ENCODE measurements at regions not wholly inside any gene's neighbourhood (a gene's known extent, or its start where the extent isn't known, plus 50 kb on each side); places are given as distances from the start of the nearest gene placed in this dataset.

- H3K36me3 ChIP-seq (ENCODE audit: control insufficient read depth, insufficient read depth, low read length): no peaks in the 10 kb centered on the region
- H3K4me3 ChIP-seq (ENCODE audit: extremely low read depth, insufficient read depth, low read length, poor library complexity, severe bottlenecking): no peak overlapping the region
- 93 to 96% methylated on average over 15 of the region's 15 CpGs for WGBS, 2 experiments (ENCODE audit: insufficient coverage in 2 of 2)
- no peak overlapping the region for H3K27ac ChIP-seq (ENCODE audit: low read depth, low read length, severe bottlenecking)
- H3K9me3 ChIP-seq (ENCODE audit: control insufficient read depth, low read length): no peaks in the 10 kb centered on the region
- no peaks in the 10 kb centered on the region for H3K4me1 ChIP-seq (ENCODE audit: control insufficient read depth, insufficient read depth, low read length, poor library complexity, severe bottlenecking)
Measured at GRCh38 chr18:78106946-78107345, 857.3 kb downstream of the GALR1 start.

DNA sequence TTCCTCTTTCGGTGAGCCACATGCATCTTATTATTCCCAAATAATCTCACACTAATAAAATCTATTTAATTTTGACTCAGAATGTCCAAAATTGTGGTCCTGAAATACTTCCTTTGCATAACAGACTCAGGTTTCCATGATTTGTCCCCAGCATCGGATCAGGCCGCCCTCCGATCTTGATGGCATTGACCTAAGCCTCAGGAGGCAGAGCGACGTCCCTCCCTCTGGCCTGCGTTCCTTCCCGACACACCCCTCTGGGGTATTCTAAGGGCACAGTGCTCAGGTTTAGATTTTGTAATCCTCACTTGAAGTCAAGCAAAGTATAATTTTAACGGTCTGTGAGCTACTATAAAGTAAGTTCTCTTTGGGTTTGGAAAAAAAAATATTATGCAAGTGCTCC, 857.7 kb downstream of the GALR1 start:
- 77 to 83% methylated on average over 4 to 7 of the region's 9 CpGs for WGBS, 2 experiments (ENCODE audit: insufficient coverage in 2 of 2)

DNA sequence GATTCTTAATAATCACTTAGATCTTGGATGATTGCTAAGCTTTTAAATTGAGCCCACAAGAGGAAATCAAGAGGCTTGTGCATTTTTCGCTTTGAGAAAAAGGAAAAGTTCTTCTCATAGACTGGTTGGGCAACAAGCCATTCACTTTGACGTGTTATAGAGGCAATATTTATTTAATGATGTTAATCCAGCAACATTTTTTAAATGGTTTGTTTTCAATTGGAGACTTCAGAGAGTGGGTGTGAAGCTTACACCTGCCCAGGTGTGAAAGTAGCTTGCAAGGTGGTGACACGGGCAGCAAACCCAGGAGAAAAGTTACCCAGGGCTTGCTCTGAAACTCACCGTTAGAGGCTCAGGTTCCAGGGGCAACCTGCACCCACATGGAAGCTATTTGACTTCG, 858.9 kb downstream of the GALR1 start:
- H3K27ac ChIP-seq (ENCODE audit: low read depth, low read length, severe bottlenecking): no peak overlapping the region
- no peaks in the 10 kb centered on the region for H3K9me3 ChIP-seq (ENCODE audit: control insufficient read depth, low read length)
- H3K4me1 ChIP-seq (ENCODE audit: control insufficient read depth, insufficient read depth, low read length, poor library complexity, severe bottlenecking): no peaks in the 10 kb centered on the region
- no peaks in the 10 kb centered on the region for H3K36me3 ChIP-seq (ENCODE audit: control insufficient read depth, insufficient read depth, low read length)
- no peak overlapping the region for H3K4me3 ChIP-seq (ENCODE audit: extremely low read depth, insufficient read depth, low read length, poor library complexity, severe bottlenecking)
- 84 to 87% methylated on average over 3 of the region's 5 CpGs for WGBS, 2 experiments (ENCODE audit: insufficient coverage in 2 of 2)

More for the DNA sequence above, 857.7 kb downstream of the GALR1 start:
- Histone ChIP-seq H3K27ac (ENCODE audit: low read depth, low read length, severe bottlenecking) (no peak overlapping the region), H3K9me3 (ENCODE audit: control insufficient read depth, low read length) (no peaks in the 10 kb centered on the region), H3K4me3 (ENCODE audit: extremely low read depth, insufficient read depth, low read length, poor library complexity, severe bottlenecking) (no peak overlapping the region), H3K36me3 (ENCODE audit: control insufficient read depth, insufficient read depth, low read length) (no peaks in the 10 kb centered on the region), H3K4me1 (ENCODE audit: control insufficient read depth, insufficient read depth, low read length, poor library complexity, severe bottlenecking) (no peaks in the 10 kb centered on the region)

- Histone ChIP-seq H3K27ac (ENCODE audit: low read depth, low read length, severe bottlenecking) (no peak overlapping the region), H3K4me3 (ENCODE audit: extremely low read depth, insufficient read depth, low read length, poor library complexity, severe bottlenecking) (no peak overlapping the region), H3K4me1 (ENCODE audit: control insufficient read depth, insufficient read depth, low read length, poor library complexity, severe bottlenecking) (no peaks in the 10 kb centered on the region), H3K36me3 (ENCODE audit: control insufficient read depth, insufficient read depth, low read length) (no peaks in the 10 kb centered on the region), H3K9me3 (ENCODE audit: control insufficient read depth, low read length) (no peaks in the 10 kb centered on the region)
- 90 to 92% methylated on average over 18 to 19 of the region's 22 CpGs for WGBS, 2 experiments (ENCODE audit: insufficient coverage in 2 of 2)
Measured at GRCh38 chr18:78113136-78113939, 863.7 kb downstream of the GALR1 start.

- no peaks in the 10 kb centered on the region for H3K4me1 ChIP-seq (ENCODE audit: control insufficient read depth, insufficient read depth, low read length, poor library complexity, severe bottlenecking)
- no peaks in the 10 kb centered on the region for H3K36me3 ChIP-seq (ENCODE audit: control insufficient read depth, insufficient read depth, low read length)
- H3K27ac ChIP-seq (ENCODE audit: low read depth, low read length, severe bottlenecking): no peak overlapping the region
- 66 to 87% methylated on average over 2 to 5 of the region's 7 CpGs for WGBS, 2 experiments (ENCODE audit: insufficient coverage in 2 of 2)
- no peak overlapping the region for H3K4me3 ChIP-seq (ENCODE audit: extremely low read depth, insufficient read depth, low read length, poor library complexity, severe bottlenecking)
- no peaks in the 10 kb centered on the region for H3K9me3 ChIP-seq (ENCODE audit: control insufficient read depth, low read length)
Measured at GRCh38 chr18:78113940-78114251, 864.2 kb downstream of the GALR1 start.

DNA sequence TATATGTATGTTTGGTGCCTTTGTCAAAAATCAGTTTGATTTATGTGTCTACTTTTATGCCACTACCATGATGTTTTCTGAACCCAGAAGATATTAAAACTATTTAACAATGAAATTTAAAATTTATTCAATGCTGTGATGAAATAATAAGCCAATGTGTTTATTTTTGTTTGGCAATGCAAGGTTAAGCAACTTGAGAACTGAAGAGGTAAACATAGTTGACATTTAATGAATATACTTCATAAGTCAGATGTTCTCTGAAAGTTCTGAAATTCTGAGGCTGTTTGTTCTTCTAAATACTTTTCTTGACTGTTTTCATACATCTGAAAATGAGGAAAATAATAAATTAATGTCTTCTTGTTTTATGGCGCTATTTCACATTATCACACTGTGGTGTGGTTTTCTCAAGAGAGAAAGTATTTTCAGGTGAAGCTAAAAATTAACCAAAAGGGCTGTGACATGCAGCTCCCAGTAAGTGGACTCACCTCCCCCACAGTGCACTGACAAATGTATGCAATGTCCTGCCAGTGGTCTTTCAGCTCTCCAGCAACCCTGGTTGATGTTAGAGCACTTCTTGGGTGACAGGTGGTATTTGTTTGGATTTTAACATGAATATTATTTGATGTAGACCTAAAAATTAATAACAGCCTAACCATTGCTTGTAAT, 863.6 kb upstream of the SALL3 start:
- no CpG with 5 or more reads among the region's 1 CpG for WGBS, 2 experiments (ENCODE audit: insufficient coverage in 2 of 2)
- Histone ChIP-seq H3K27ac (ENCODE audit: low read depth, low read length, severe bottlenecking) (no peak overlapping the region), H3K9me3 (ENCODE audit: control insufficient read depth, low read length) (no peaks in the 10 kb centered on the region), H3K36me3 (ENCODE audit: control insufficient read depth, insufficient read depth, low read length) (no peaks in the 10 kb centered on the region), H3K4me3 (ENCODE audit: extremely low read depth, insufficient read depth, low read length, poor library complexity, severe bottlenecking) (no peak overlapping the region), H3K4me1 (ENCODE audit: control insufficient read depth, insufficient read depth, low read length, poor library complexity, severe bottlenecking) (no peaks in the 10 kb centered on the region)

DNA sequence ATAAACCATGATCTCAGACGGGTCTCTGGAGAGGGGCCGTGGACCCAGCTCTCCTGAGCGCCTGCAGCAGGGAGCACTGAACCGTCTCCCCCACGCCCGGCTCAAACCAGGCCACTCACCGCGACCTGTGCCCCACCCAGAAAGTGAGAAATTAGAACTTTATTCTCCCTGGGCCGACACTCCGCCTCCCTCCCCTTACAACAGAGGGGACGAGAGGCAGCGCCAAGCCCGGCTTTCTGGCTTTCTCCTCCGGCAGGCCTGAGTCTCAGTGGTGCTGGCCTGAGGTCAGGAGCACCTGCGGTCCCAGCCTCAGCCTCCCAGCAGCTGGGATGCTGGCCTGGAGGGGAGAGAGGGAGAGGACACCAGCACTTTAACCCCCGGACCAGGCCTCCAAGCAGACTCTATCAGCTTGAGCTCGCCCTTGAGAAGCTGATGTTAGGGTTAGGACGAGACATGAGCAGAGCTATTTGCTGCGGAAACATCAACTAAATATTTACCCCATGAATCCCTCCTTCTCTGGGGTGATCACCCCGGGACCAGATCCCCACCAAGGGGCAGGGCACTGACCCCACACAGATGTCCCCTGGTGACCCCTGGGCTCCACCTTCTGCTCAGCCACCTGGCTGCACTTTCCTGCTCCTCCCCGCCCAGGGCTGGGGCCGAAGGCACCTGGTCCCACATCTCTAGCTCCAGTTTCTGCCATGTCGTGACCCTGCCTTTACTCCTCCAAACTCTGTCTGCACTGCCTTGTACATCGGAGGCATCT, 856.3 kb upstream of the SALL3 start:
- Histone ChIP-seq H3K36me3 (ENCODE audit: control insufficient read depth, insufficient read depth, low read length) (no peaks in the 10 kb centered on the region), H3K4me1 (ENCODE audit: control insufficient read depth, insufficient read depth, low read length, poor library complexity, severe bottlenecking) (no peaks in the 10 kb centered on the region), H3K4me3 (ENCODE audit: extremely low read depth, insufficient read depth, low read length, poor library complexity, severe bottlenecking) (no peak overlapping the region), H3K27ac (ENCODE audit: low read depth, low read length, severe bottlenecking) (no peak overlapping the region), H3K9me3 (ENCODE audit: control insufficient read depth, low read length) (no peaks in the 10 kb centered on the region)
- 84 to 91% methylated on average over 19 to 23 of the region's 24 CpGs for WGBS, 2 experiments (ENCODE audit: insufficient coverage in 2 of 2)

GRCh38 chr18:78123926-78124797, 855.5 kb upstream of the SALL3 start:
- H3K4me3 ChIP-seq (ENCODE audit: extremely low read depth, insufficient read depth, low read length, poor library complexity, severe bottlenecking): no peak overlapping the region
- H3K36me3 ChIP-seq (ENCODE audit: control insufficient read depth, insufficient read depth, low read length): no peaks in the 10 kb centered on the region
- no peaks in the 10 kb centered on the region for H3K4me1 ChIP-seq (ENCODE audit: control insufficient read depth, insufficient read depth, low read length, poor library complexity, severe bottlenecking)
- no peaks in the 10 kb centered on the region for H3K9me3 ChIP-seq (ENCODE audit: control insufficient read depth, low read length)
- WGBS, 2 experiments (ENCODE audit: insufficient coverage in 2 of 2): 87 to 89% methylated on average over 26 to 32 of the region's 34 CpGs
- H3K27ac ChIP-seq (ENCODE audit: low read depth, low read length, severe bottlenecking): no peak overlapping the region

DNA sequence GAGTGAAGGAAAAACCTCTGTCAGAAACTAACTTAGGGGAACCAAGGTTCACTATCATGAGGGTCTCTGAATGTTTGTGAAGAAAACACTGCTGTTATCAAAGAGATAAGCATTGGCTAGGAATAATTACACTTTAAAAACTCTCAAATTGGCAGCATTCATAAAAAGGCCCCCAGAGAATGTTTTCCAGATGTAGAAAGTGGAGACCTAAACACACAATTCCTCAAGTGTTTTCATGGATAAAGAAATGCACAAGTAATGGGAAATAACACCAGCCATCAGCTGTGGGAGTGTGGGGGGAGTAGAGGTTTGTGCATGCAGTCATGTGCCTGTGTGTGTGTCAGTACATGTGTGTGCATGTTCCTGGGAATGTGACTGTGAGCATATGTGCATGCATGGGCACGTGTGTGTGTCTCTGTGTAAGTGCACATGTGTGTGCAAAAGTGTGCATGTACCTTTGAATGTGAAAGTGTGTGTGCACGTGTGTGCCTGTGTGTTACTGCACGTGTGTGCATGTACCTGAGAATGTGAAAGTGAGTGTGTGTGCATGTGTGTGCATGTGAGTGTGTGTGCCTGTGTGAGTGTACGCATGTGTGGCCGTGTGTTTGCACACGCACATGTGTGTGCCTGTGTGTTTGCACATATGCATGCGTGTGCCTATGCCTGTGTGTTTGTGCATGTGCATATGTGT, 854.3 kb upstream of the SALL3 start:
- no peaks in the 10 kb centered on the region for H3K36me3 ChIP-seq (ENCODE audit: control insufficient read depth, insufficient read depth, low read length)

DNA sequence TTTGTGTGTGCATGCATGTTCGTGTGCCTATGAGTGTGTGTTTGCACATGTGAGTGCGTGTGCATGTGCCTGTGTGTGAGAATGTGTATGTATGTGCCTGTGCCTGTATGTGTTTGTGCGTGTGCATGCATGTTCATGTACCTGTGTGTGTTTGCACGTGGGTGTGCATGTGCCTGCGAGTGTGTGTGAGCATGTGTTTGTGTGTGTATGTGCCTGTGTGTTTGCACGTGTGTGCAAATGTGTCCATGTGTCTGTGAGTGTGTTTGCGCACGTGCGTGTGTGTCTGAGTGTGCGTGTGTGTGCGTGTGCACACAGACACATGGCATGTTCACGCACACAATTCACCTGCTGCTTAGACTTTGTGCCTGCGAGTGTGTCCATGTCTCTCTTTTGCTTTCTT, 853.5 kb upstream of the SALL3 start:
- no peak overlapping the region for H3K4me3 ChIP-seq (ENCODE audit: extremely low read depth, insufficient read depth, low read length, poor library complexity, severe bottlenecking)
- WGBS, 2 experiments (ENCODE audit: insufficient coverage in 2 of 2): 91 to 95% methylated on average over 11 to 13 of the region's 13 CpGs

More for the DNA sequence above, 854.3 kb upstream of the SALL3 start:
- H3K4me3 ChIP-seq (ENCODE audit: extremely low read depth, insufficient read depth, low read length, poor library complexity, severe bottlenecking): no peak overlapping the region
- H3K27ac ChIP-seq (ENCODE audit: low read depth, low read length, severe bottlenecking): no peak overlapping the region
- 96 to 98% methylated on average over 4 to 7 of the region's 7 CpGs for WGBS, 2 experiments (ENCODE audit: insufficient coverage in 2 of 2)
- no peaks in the 10 kb centered on the region for H3K9me3 ChIP-seq (ENCODE audit: control insufficient read depth, low read length)
- no peaks in the 10 kb centered on the region for H3K4me1 ChIP-seq (ENCODE audit: control insufficient read depth, insufficient read depth, low read length, poor library complexity, severe bottlenecking)

More for the DNA sequence above, 853.5 kb upstream of the SALL3 start:
- Histone ChIP-seq H3K36me3 (ENCODE audit: control insufficient read depth, insufficient read depth, low read length) (no peaks in the 10 kb centered on the region), H3K27ac (ENCODE audit: low read depth, low read length, severe bottlenecking) (no peak overlapping the region), H3K4me1 (ENCODE audit: control insufficient read depth, insufficient read depth, low read length, poor library complexity, severe bottlenecking) (no peaks in the 10 kb centered on the region), H3K9me3 (ENCODE audit: control insufficient read depth, low read length) (no peaks in the 10 kb centered on the region)

Measured in mesodermal cell (in vitro differentiated cells).